ENCODE measurements at regions not wholly inside any gene's neighbourhood (a gene's known extent, or its start where the extent isn't known, plus 50 kb on each side); places are given as distances from the start of the nearest gene placed in this dataset.

GRCh38 chrX:82161195-82161594 lies 959.3 kb downstream of the SH3BGRL start:
- Histone ChIP-seq H3K9me3 (ENCODE audit: control insufficient read depth in 4 of 4, insufficient read depth in 3 of 4, low read length in 3 of 4) (peaks cover 0 to 10% (median 2%) of the 10 kb centered on the region in 4 donors), H3K36me3 (ENCODE audit: control insufficient read depth in 4 of 4, insufficient read depth in 4 of 4, low read length in 4 of 4) (no peaks in the 10 kb centered on the region), H3K27ac (ENCODE audit: low read depth in 1 of 2, low read length in 1 of 2) (no peak overlapping the region), H3K4me1 (ENCODE audit: control insufficient read depth in 5 of 5, insufficient read depth in 5 of 5, low read length in 5 of 5) (no peaks in the 10 kb centered on the region), H3K4me3 (no peak overlapping the region), H3K9ac (ENCODE audit: insufficient read depth in 1 of 2, low read length in 2 of 2) (no peak overlapping the region), H3K27me3 (ENCODE audit: control insufficient read depth in 3 of 3, insufficient read depth in 3 of 3, low read length in 2 of 3) (no peaks in the 10 kb centered on the region)
- no peak for TF ChIP-seq CTCF (IDR thresholded peaks at IDR 0.05; ENCODE audit: control extremely low read depth, extremely low read depth)
- 77 to 85% methylated on average over 2 of the region's 2 CpGs for WGBS, 2 donors
- DNase-seq = no peak
- no peak for ATAC-seq (ENCODE audit: insufficient read depth, low FRiP score)

- H3K9me3 ChIP-seq (ENCODE audit: control insufficient read depth in 4 of 4, insufficient read depth in 3 of 4, low read length in 3 of 4) = peaks cover 0 to 10% (median 4%) of the 10 kb centered on the region in 4 donors
- TF ChIP-seq CTCF (IDR thresholded peaks at IDR 0.05; ENCODE audit: control extremely low read depth, extremely low read depth) = no peak
- H3K27ac ChIP-seq (ENCODE audit: low read depth in 1 of 2, low read length in 1 of 2) = no peak overlapping the region
- H3K9ac ChIP-seq (ENCODE audit: insufficient read depth in 1 of 2, low read length in 2 of 2) = no peak overlapping the region
- DNase-seq = no peak
- H3K4me1 ChIP-seq (ENCODE audit: control insufficient read depth in 5 of 5, insufficient read depth in 5 of 5, low read length in 5 of 5) = no peaks in the 10 kb centered on the region
- no peaks in the 10 kb centered on the region for H3K27me3 ChIP-seq (ENCODE audit: control insufficient read depth in 3 of 3, insufficient read depth in 3 of 3, low read length in 2 of 3)
- no peak overlapping the region for H3K4me3 ChIP-seq
- H3K36me3 ChIP-seq (ENCODE audit: control insufficient read depth in 4 of 4, insufficient read depth in 4 of 4, low read length in 4 of 4) = no peaks in the 10 kb centered on the region
- ATAC-seq (ENCODE audit: insufficient read depth, low FRiP score) = no peak
These were observed 961.8 kb downstream of the SH3BGRL start for GRCh38 chrX:82163701-82164100.

- H3K36me3 ChIP-seq (ENCODE audit: control insufficient read depth in 4 of 4, insufficient read depth in 4 of 4, low read length in 4 of 4) = no peaks in the 10 kb centered on the region
- H3K9me3 ChIP-seq (ENCODE audit: control insufficient read depth in 4 of 4, insufficient read depth in 3 of 4, low read length in 3 of 4) = peaks cover 0 to 4% (median 1%) of the 10 kb centered on the region in 4 donors
- DNase-seq (no peak), ATAC-seq (ENCODE audit: insufficient read depth, low FRiP score) (no peak)
- no peak overlapping the region for H3K4me3 ChIP-seq
- H3K27me3 ChIP-seq (ENCODE audit: control insufficient read depth in 3 of 3, insufficient read depth in 3 of 3, low read length in 2 of 3) = no peaks in the 10 kb centered on the region
- no peak overlapping the region for H3K27ac ChIP-seq (ENCODE audit: low read depth in 1 of 2, low read length in 1 of 2)
- H3K4me1 ChIP-seq (ENCODE audit: control insufficient read depth in 5 of 5, insufficient read depth in 5 of 5, low read length in 5 of 5) = no peaks in the 10 kb centered on the region
- WGBS, 2 donors = 64 to 91% methylated on average over 1 of the region's 1 CpG
- TF ChIP-seq CTCF (IDR thresholded peaks at IDR 0.05; ENCODE audit: control extremely low read depth, extremely low read depth) = no peak
- no peak overlapping the region for H3K9ac ChIP-seq (ENCODE audit: insufficient read depth in 1 of 2, low read length in 2 of 2)
These were observed 995.0 kb downstream of the SH3BGRL start for GRCh38 chrX:82196866-82197265.

- Histone ChIP-seq H3K9me3 (ENCODE audit: control insufficient read depth in 4 of 4, insufficient read depth in 3 of 4, low read length in 3 of 4) (no peaks in the 10 kb centered on the region), H3K9ac (ENCODE audit: insufficient read depth in 1 of 2, low read length in 2 of 2) (no peak overlapping the region), H3K27me3 (ENCODE audit: control insufficient read depth in 3 of 3, insufficient read depth in 3 of 3, low read length in 2 of 3) (no peaks in the 10 kb centered on the region), H3K36me3 (ENCODE audit: control insufficient read depth in 4 of 4, insufficient read depth in 4 of 4, low read length in 4 of 4) (no peaks in the 10 kb centered on the region), H3K4me1 (ENCODE audit: control insufficient read depth in 5 of 5, insufficient read depth in 5 of 5, low read length in 5 of 5) (no peaks in the 10 kb centered on the region), H3K27ac (ENCODE audit: low read depth in 1 of 2, low read length in 1 of 2) (no peak overlapping the region), H3K4me3 (no peak overlapping the region)
- DNase-seq = no peak
- ATAC-seq (ENCODE audit: insufficient read depth, low FRiP score) = no peak
- 48 to 60% methylated on average over 3 of the region's 3 CpGs for WGBS, 2 donors
- TF ChIP-seq CTCF (IDR thresholded peaks at IDR 0.05; ENCODE audit: control extremely low read depth, extremely low read depth) = no peak
These were observed 1007.1 kb downstream of the SH3BGRL start for GRCh38 chrX:82208975-82209374.
